Gastroesophageal sphincter (tissue), 4 donors: ENCODE measurements at regions not wholly inside any gene's neighbourhood (a gene's known extent, or its start where the extent isn't known, plus 50 kb on each side); places are given as distances from the start of the nearest gene placed in this dataset.
A peak's percentile ranks its signal among the peaks of the same experiment; 100 is the strongest.

Source experiments
- ATAC-seq: fragments of 150-250 bp; one replicate; pipeline ENCODE4 v1.9.1; 2016; ENCODE audit warnings: mild to moderate bottlenecking, moderate library complexity
- H3K27ac ChIP-seq, 4 donors: fragments of 200-600 bp; sonication (generic) in 3 of 4; 1 replicate in 3 of 4; 2 replicates in 1 of 4; pipeline ENCODE4 v1.5.1; 2016 to 2019
- H3K27me3 ChIP-seq: fragments of 200-600 bp; sonication (generic); one replicate; pipeline ENCODE4 v1.5.1; 2019
- H3K36me3 ChIP-seq, 2 donors: fragments of 200-600 bp; sonication (generic); one replicate each; pipeline ENCODE4 v1.5.1; 2019; ENCODE audit warnings: control low read depth in 1 of 2
- H3K4me1 ChIP-seq, 3 donors: fragments of 200-600 bp; sonication (generic); 1 replicate in 2 of 3; 2 replicates in 1 of 3; pipeline ENCODE4 v1.5.1; 2016 to 2019; ENCODE audit warnings: control low read depth in 2 of 3
- H3K4me3 ChIP-seq, 2 donors: fragments of 200-600 bp; sonication (generic); one replicate each; pipeline ENCODE4 v1.5.1; 2019; ENCODE audit warnings: mild to moderate bottlenecking in 1 of 2, moderate library complexity in 1 of 2
- H3K9me3 ChIP-seq, 3 donors: fragments of 200-600 bp; sonication (generic); one replicate each; pipeline ENCODE4 v1.5.1; 2017 to 2019; ENCODE audit warnings: control low read depth in 2 of 3
- CTCF ChIP-seq, 4 experiments: fragments of 200-600 bp in 2 of 4; fragments of 450-650 bp in 2 of 4; sonication (generic) in 1 of 4; IDR thresholded peaks; one replicate each; pipeline ENCODE4 v1.5.1; 2017 to 2019; ENCODE audit warnings: antibody characterized with exemption in 4 of 4, mild to moderate bottlenecking in 2 of 4, moderate library complexity in 2 of 4
- EP300 ChIP-seq: sonication (generic); formaldehyde crosslinking; IDR thresholded peaks from one replicate; pipeline ENCODE4 v1.6.1; 2017; ENCODE audit warnings: antibody characterized with exemption, mild to moderate bottlenecking
- POLR2A ChIP-seq, 2 donors: fragments of 450-650 bp; IDR thresholded peaks; one replicate each; pipeline ENCODE4 v1.6.1; 2017; ENCODE audit warnings: antibody characterized with exemption in 2 of 2, mild to moderate bottlenecking in 2 of 2, moderate library complexity in 1 of 2
- POLR2AphosphoS5 ChIP-seq: sonication (generic); formaldehyde crosslinking; IDR thresholded peaks from one replicate; pipeline ENCODE4 v1.6.1; 2017; ENCODE audit warnings: antibody characterized with exemption
- WGBS, 2 donors: methylation state at CpG; one replicate each; pipeline ENCODE4 v1.1.5; 2018; ENCODE audit warnings: low coverage in 1 of 2; 5-methylcytosine and 5-hydroxymethylcytosine counted together

GRCh38 chr1:245094954-245095353 is 59.8 kb upstream of the KIF26B start:
- Histone ChIP-seq H3K4me1 (no peaks in the 10 kb centered on the region), H3K9me3 (no peaks in the 10 kb centered on the region), H3K27me3 (no peaks in the 10 kb centered on the region), H3K4me3 (no peak overlapping the region), H3K36me3 (peaks cover 0 to 15% of the 10 kb centered on the region in 2 donors), H3K27ac (no peak overlapping the region)
- ATAC-seq: no peak
- no CpG with 5 or more reads among the region's 5 CpGs for WGBS, 2 donors
- TF ChIP-seq CTCF (IDR thresholded peaks at IDR 0.05): no peak
- no peak for TF ChIP-seq EP300
- TF ChIP-seq POLR2A (IDR thresholded peaks at IDR 0.05): no peak
- no peak for TF ChIP-seq POLR2AphosphoS5

- peaks cover 0 to 15% of the 10 kb centered on the region in 2 donors for H3K36me3 ChIP-seq
- TF ChIP-seq POLR2AphosphoS5 (no peak), EP300 (no peak), CTCF (IDR thresholded peaks at IDR 0.05) (no peak), POLR2A (IDR thresholded peaks at IDR 0.05) (no peak)
- 91% methylated on average over 7 to 10 of the region's 10 CpGs for WGBS, 2 donors
- no peaks in the 10 kb centered on the region for H3K27me3 ChIP-seq
- H3K9me3 ChIP-seq: no peaks in the 10 kb centered on the region
- H3K4me3 ChIP-seq: no peak overlapping the region
- ATAC-seq: no peak
- no peaks in the 10 kb centered on the region for H3K4me1 ChIP-seq
- no peak overlapping the region for H3K27ac ChIP-seq
These were observed 60.7 kb upstream of the KIF26B start for GRCh38 chr1:245094092-245094491.

GRCh38 chr1:245092638-245092976 is 62.2 kb upstream of the KIF26B start:
- TF ChIP-seq POLR2A (IDR thresholded peaks at IDR 0.05): no peak
- TF ChIP-seq CTCF (IDR thresholded peaks at IDR 0.05): no peak
- TF ChIP-seq POLR2AphosphoS5: no peak
- TF ChIP-seq EP300: no peak
- peak overlapping the region in 1 of 4 donors; percentile 0 for H3K27ac ChIP-seq
- no peaks in the 10 kb centered on the region for H3K27me3 ChIP-seq
- no peak for ATAC-seq
- WGBS, 2 donors: 92 to 95% methylated on average over 4 to 5 of the region's 5 CpGs
- no peaks in the 10 kb centered on the region for H3K4me1 ChIP-seq
- H3K4me3 ChIP-seq: no peak overlapping the region
- peaks cover 0 to 15% of the 10 kb centered on the region in 2 donors for H3K36me3 ChIP-seq
- H3K9me3 ChIP-seq: no peaks in the 10 kb centered on the region

GRCh38 chr1:245091818-245092637 is 62.8 kb upstream of the KIF26B start:
- Histone ChIP-seq H3K27ac (peak overlapping the region in 1 of 4 donors; percentile 0), H3K4me1 (no peaks in the 10 kb centered on the region), H3K9me3 (no peaks in the 10 kb centered on the region), H3K4me3 (no peak overlapping the region), H3K27me3 (no peaks in the 10 kb centered on the region), H3K36me3 (peaks cover 0 to 15% of the 10 kb centered on the region in 2 donors)
- no peak for TF ChIP-seq POLR2AphosphoS5
- TF ChIP-seq EP300: no peak
- no peak for TF ChIP-seq POLR2A (IDR thresholded peaks at IDR 0.05)
- no peak for TF ChIP-seq CTCF (IDR thresholded peaks at IDR 0.05)
- WGBS, 2 donors: 57 to 68% methylated on average over 6 to 9 of the region's 12 CpGs
- peak; percentile 70 for ATAC-seq

GRCh38 chr1:245091171-245091621 is 63.6 kb upstream of the KIF26B start:
- H3K27me3 ChIP-seq: no peaks in the 10 kb centered on the region
- ATAC-seq: no peak
- WGBS, 2 donors: 91 to 95% methylated on average over 11 to 12 of the region's 16 CpGs

More at GRCh38 chr1:245091171-245091621, 63.6 kb upstream of the KIF26B start:
- H3K9me3 ChIP-seq: no peaks in the 10 kb centered on the region
- TF ChIP-seq POLR2A (IDR thresholded peaks at IDR 0.05) (no peak), CTCF (IDR thresholded peaks at IDR 0.05) (no peak), POLR2AphosphoS5 (no peak), EP300 (no peak)
- peaks cover 0 to 15% of the 10 kb centered on the region in 2 donors for H3K36me3 ChIP-seq
- H3K27ac ChIP-seq: no peak overlapping the region
- H3K4me1 ChIP-seq: no peaks in the 10 kb centered on the region
- no peak overlapping the region for H3K4me3 ChIP-seq
